Erythroblast (primary cell): ENCODE measurements at regions not wholly inside any gene's neighbourhood (a gene's known extent, or its start where the extent isn't known, plus 50 kb on each side); places are given as distances from the start of the nearest gene placed in this dataset.

Experiments
- GATA1 ChIP-seq: IDR thresholded peaks from 2 replicates; pipeline ENCODE4 v1.6.1; 2011; ENCODE audit warnings: low read depth, mild to moderate bottlenecking, control low read depth, low read length, moderate library complexity
- POLR2A ChIP-seq: IDR thresholded peaks from 2 replicates; pipeline ENCODE4 v1.6.1; 2011; ENCODE audit warnings: mild to moderate bottlenecking, low read length

DNA sequence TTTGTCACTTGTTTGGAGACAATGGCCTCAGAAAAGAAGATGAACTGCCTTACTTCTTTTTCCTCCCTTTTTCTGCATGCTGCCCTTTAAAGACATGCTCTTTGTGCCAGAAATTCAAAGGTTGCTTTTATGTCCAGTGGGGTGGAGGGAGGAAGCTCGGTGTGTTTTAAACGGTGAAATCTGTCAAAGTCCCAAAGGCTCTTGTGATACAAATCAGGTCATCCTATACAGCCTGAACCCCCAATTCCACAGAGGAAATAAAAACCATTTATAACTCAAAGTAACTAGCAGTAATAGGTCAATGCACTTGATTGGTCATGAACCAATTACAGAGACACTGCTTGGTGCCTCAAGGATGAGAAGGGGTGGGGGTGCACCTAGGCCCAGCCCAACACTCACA, 339.3 kb upstream of the F9 start:
- TF ChIP-seq POLR2A, result no peak
- no peak for TF ChIP-seq GATA1
